KOPT-K1 (cell line): ENCODE measurements at regions not wholly inside any gene's neighbourhood (a gene's known extent, or its start where the extent isn't known, plus 50 kb on each side); places are given as distances from the start of the nearest gene placed in this dataset.

Source experiments
- H3K27ac ChIP-seq: fragments of 200-600 bp; sonication (generic); 2 replicates; pipeline ENCODE4 v1.5.1; 2016; ENCODE audit warnings: antibody characterized with exemption, mild to moderate bottlenecking, low read depth, low read length; ENCODE audit not compliant: poor library complexity, severe bottlenecking
- H3K36me3 ChIP-seq: fragments of 200-600 bp; sonication (generic); 2 replicates; pipeline ENCODE4 v1.5.1; 2017; ENCODE audit warnings: antibody characterized with exemption, mild to moderate bottlenecking, low read length, moderate library complexity; ENCODE audit not compliant: insufficient read depth
- H3K9me3 ChIP-seq: fragments of 200-600 bp; sonication (generic); 2 replicates; pipeline ENCODE4 v1.5.1; 2017; ENCODE audit warnings: antibody characterized with exemption, low read length, mild to moderate bottlenecking; ENCODE audit not compliant: insufficient read depth, poor library complexity, severe bottlenecking

- peaks cover 3% of the 10 kb centered on the region for H3K9me3 ChIP-seq
- H3K27ac ChIP-seq, result no peak overlapping the region
- no peaks in the 10 kb centered on the region for H3K36me3 ChIP-seq
These were observed 128.3 kb downstream of the MRPL36 start for GRCh38 chr5:1671351-1671750.

- no peak overlapping the region for H3K27ac ChIP-seq
- H3K36me3 ChIP-seq, result no peaks in the 10 kb centered on the region
These were observed 129.3 kb downstream of the MRPL36 start for GRCh38 chr5:1670351-1670750.

GRCh38 chr5:1669276-1670155 is 130.1 kb downstream of the MRPL36 start:
- Histone ChIP-seq H3K9me3 (peaks cover 3% of the 10 kb centered on the region), H3K36me3 (no peaks in the 10 kb centered on the region), H3K27ac (no peak overlapping the region)

More at GRCh38 chr5:1670351-1670750, 129.3 kb downstream of the MRPL36 start:
- H3K9me3 ChIP-seq, result peaks cover 3% of the 10 kb centered on the region

- Histone ChIP-seq H3K27ac (no peak overlapping the region), H3K36me3 (no peaks in the 10 kb centered on the region), H3K9me3 (peaks cover 3% of the 10 kb centered on the region)
These were observed 131.4 kb downstream of the MRPL36 start for GRCh38 chr5:1668141-1668721.

- H3K9me3 ChIP-seq, result peaks cover 3% of the 10 kb centered on the region
- H3K27ac ChIP-seq, result no peak overlapping the region
- H3K36me3 ChIP-seq, result no peaks in the 10 kb centered on the region
These were observed 131.9 kb downstream of the MRPL36 start for GRCh38 chr5:1667648-1668140.

- H3K9me3 ChIP-seq, result peaks cover 3% of the 10 kb centered on the region
- H3K36me3 ChIP-seq, result no peaks in the 10 kb centered on the region
- no peak overlapping the region for H3K27ac ChIP-seq
These were observed 132.6 kb downstream of the MRPL36 start for GRCh38 chr5:1666812-1667588.

DNA sequence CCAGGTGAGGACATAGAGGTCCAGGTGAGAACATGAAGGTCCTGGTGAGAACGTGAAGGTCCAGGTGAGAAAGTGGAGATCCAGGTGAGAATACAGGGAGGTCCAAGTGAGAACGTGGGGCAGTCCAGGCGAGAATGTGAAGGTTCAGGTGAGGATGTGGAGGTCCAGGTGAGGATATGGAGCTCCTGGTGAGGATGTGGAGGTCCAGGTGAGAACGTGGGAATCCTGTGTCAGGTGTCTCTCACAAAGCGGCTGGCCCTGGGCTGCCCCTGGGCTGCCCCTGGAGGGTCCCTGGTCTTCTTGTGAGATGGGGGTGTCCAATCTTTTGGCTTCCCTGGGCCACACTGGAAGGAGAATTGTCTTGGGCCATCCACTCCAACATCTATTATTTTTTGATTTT is 133.4 kb downstream of the MRPL36 start:
- Histone ChIP-seq H3K36me3 (no peaks in the 10 kb centered on the region), H3K9me3 (peaks cover 3% of the 10 kb centered on the region), H3K27ac (no peak overlapping the region)

DNA sequence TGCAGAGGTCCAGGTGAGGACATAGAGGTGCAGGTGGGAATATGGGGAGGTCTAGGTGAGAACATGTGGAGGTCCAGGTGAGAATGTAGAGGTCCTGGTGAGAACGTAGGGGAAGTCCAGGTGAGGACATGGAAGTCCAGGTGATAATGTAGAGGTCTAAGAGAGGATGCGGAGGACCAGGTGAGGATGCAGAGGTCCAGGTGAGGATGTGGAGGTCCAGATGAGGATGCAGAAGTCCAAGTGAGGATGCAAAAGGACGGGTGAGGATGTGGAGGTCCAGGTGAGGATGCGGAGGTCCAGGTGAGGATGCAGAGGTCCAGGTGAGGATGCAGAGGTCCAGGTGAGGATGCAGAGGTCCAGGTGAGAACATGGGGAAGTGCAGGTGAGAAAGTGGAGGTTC is 133.8 kb downstream of the MRPL36 start:
- no peak overlapping the region for H3K27ac ChIP-seq
- no peaks in the 10 kb centered on the region for H3K36me3 ChIP-seq
- H3K9me3 ChIP-seq, result peaks cover 3% of the 10 kb centered on the region

GRCh38 chr5:1665231-1665630 is 134.4 kb downstream of the MRPL36 start:
- Histone ChIP-seq H3K36me3 (no peaks in the 10 kb centered on the region), H3K27ac (no peak overlapping the region), H3K9me3 (peaks cover 3% of the 10 kb centered on the region)

DNA sequence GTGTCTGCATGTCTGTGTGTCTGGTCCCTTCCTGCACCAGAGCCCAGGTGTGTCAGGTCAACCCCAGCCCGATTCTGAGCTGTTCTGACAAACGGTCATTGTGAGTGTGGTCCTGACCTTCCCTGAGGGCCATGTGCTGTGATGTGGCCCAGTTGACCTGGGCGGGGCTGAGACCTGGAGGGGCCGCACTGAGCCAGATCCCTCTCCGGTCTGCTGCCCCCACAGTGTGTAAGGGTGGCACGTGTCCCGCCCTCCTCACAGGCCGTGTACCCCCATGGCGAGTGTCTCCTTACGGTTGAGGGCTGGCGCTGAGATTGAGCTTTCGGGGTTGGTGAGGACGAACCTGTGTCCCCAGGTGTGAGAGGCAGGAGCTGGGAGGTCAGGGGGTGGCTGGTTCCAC is 136.5 kb downstream of the MRPL36 start:
- H3K36me3 ChIP-seq, result no peaks in the 10 kb centered on the region
- H3K27ac ChIP-seq, result no peak overlapping the region

DNA sequence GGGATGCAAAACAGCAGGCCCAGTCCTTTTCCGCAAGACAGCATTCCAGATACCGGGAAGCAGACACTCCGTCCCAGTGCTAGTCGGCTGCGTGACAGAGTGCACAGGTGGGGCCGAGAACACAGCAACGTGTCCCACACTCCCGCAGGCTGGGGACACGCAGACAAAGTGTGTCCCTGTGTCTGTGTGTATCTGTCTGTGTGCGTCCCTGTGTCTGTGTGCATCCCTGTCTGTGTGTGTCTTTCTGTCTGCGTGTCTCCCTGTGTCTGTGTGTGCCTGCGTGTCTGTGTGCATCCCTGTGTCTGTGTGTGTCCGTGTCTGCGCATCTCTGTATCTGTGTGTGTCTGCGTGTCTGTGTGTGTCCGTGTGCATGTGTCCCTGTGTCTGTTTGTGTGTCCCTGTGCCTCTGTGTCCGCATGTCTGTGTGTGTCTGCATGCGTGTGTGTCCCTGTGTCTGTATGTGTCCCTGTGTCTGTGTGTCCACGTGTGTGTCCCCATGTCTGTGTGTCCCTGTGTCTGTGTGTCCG is 137.0 kb downstream of the MRPL36 start:
- Histone ChIP-seq H3K9me3 (no peaks in the 10 kb centered on the region), H3K27ac (no peak overlapping the region)

More for the DNA sequence above, 136.5 kb downstream of the MRPL36 start:
- no peaks in the 10 kb centered on the region for H3K9me3 ChIP-seq

DNA sequence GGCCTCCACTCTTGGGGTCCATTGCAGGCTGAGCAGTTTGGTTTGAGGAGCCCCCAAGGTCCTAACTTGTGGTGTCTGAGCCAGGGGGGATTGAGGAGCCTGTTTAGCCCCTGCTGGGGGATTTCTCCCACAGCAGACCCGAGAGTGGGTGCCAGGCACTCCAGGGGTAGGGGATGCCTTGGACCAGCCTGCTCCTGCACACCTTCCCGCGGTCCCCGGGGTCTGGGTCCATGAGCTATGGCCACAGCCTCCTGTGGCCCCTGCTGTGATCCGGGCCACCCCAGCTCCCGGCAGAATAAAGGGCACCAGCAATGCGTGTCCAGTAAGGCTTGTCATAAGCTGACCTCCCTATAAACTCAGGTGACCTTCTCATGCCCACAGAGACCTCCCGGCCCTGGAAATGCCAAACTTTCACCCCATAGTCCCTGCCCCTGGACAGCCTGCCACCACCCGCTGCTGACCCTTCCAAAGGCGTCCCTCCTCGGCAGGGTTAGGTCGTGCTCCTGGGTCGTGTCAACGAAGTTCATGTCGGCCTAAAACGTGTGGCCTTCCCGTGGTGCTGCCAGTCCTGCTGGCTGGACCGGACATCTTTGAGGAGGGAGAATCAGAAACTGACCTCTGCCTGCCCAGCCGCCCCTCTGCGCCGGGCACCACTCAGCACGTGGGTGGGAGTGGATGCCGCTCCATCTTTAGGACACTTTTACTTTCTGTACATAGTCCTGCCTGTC is 137.6 kb downstream of the MRPL36 start:
- H3K27ac ChIP-seq, result no peak overlapping the region
- H3K36me3 ChIP-seq, result no peaks in the 10 kb centered on the region
- H3K9me3 ChIP-seq, result no peaks in the 10 kb centered on the region

More for the DNA sequence above, 137.0 kb downstream of the MRPL36 start:
- H3K36me3 ChIP-seq, result no peaks in the 10 kb centered on the region

DNA sequence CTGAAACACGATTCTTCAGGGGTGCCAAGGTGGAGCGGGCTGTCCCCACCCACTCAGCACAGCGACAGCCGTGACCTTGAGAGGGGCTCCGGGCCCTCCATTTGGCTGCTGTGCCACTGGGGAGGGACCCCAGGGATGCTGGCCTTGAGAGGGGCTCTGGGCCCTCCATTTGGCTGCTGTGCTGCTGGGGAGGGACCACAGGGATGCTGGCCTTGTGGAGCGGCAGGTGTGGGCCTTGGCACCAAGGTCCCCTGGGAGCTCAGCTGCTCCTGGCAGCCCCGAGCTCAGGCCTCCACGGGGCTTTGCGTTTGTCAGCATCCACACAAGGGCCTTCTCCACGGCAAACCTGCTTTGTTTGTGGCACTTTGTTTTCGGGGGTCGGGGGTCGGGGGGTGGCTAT is 137.6 kb upstream of the LPCAT1 start:
- Histone ChIP-seq H3K36me3 (no peaks in the 10 kb centered on the region), H3K9me3 (no peaks in the 10 kb centered on the region), H3K27ac (no peak overlapping the region)

GRCh38 chr5:1660511-1660910 is 136.8 kb upstream of the LPCAT1 start:
- Histone ChIP-seq H3K9me3 (no peaks in the 10 kb centered on the region), H3K36me3 (no peaks in the 10 kb centered on the region), H3K27ac (no peak overlapping the region)
